ENCODE measurements at regions not wholly inside any gene's neighbourhood (a gene's known extent, or its start where the extent isn't known, plus 50 kb on each side); places are given as distances from the start of the nearest gene placed in this dataset.

- H3K56ac ChIP-seq (replicated peaks; ENCODE audit: insufficient read length, low read depth, low read length) = no peak overlapping the region
- CTCF ChIA-PET (ENCODE audit: partially characterized antibody) = no interaction called here
Observed at GRCh38 chr7:17205910-17206309, 92.5 kb upstream of the AHR start.

More at GRCh38 chr7:17205910-17206309, 92.5 kb upstream of the AHR start:
- Histone ChIP-seq H2BK15ac (ENCODE audit: low read length) (no peak overlapping the region), H3K9ac (replicated peaks in 1 of 4; ENCODE audit: extremely low read depth in 1 of 4, low read depth in 3 of 4, low read length in 3 of 4) (no peak overlapping the region), H3K27ac (ENCODE audit: low read depth, low read length) (no peak overlapping the region), H3K9me3 (ENCODE audit: insufficient read depth in 2 of 2, low read depth in 1 of 2, low read length in 1 of 2) (no peaks in the 10 kb centered on the region), H3K79me1 (ENCODE audit: low read depth, low read length) (no peaks in the 10 kb centered on the region), H3K4me2 (ENCODE audit: insufficient read depth in 1 of 2, low read depth in 2 of 2, low read length in 2 of 2) (no peak overlapping the region), H2BK12ac (ENCODE audit: low read depth, low read length) (no peak overlapping the region), H3K23me2 (ENCODE audit: low read depth, low read length) (no peaks in the 10 kb centered on the region; the same call in 1 of the 2 replicates), H2AK5ac (ENCODE audit: low read depth, low read length) (no peak overlapping the region), H4K91ac (replicated peaks; ENCODE audit: insufficient read length, low read length) (no peak overlapping the region), H3K79me2 (ENCODE audit: control insufficient read depth in 1 of 2, insufficient read depth in 2 of 2, low read length in 2 of 2) (no peaks in the 10 kb centered on the region), H2BK120ac (replicated peaks; ENCODE audit: low read depth, low read length) (no peak overlapping the region), H3K4me3 (ENCODE audit: extremely low read depth in 1 of 4, insufficient read depth in 2 of 4, low read depth in 3 of 4, low read length in 4 of 4) (no peak overlapping the region), H2BK5ac (ENCODE audit: low read depth, low read length) (no peak overlapping the region), H3K23ac (ENCODE audit: insufficient read length) (no peak overlapping the region), H3K4ac (replicated peaks; ENCODE audit: insufficient read length, low read depth, low read length) (no peak overlapping the region), H2BK20ac (ENCODE audit: low read length) (no peak overlapping the region), H3K36me3 (ENCODE audit: control insufficient read depth in 2 of 4, insufficient read depth in 4 of 4, low read length in 3 of 4) (no peaks in the 10 kb centered on the region), H3K18ac (ENCODE audit: extremely low read depth, low read length) (no peak overlapping the region), H4K20me1 (replicated peaks in 1 of 2; ENCODE audit: control insufficient read depth in 1 of 2, insufficient read depth in 2 of 2, low read length in 2 of 2) (no peaks in the 10 kb centered on the region), H3K14ac (ENCODE audit: insufficient read length) (no peak overlapping the region), H4K5ac (ENCODE audit: insufficient read length, low read depth, low read length) (no peak overlapping the region), H4K8ac (ENCODE audit: extremely low read depth, insufficient read depth, low read length) (no peak overlapping the region), H3K4me1 (replicated peaks in 1 of 4; ENCODE audit: control insufficient read depth in 3 of 4, insufficient read depth in 4 of 4, low read length in 3 of 4) (no peaks in the 10 kb centered on the region), H3K27me3 (replicated peaks in 1 of 4; ENCODE audit: control insufficient read depth in 3 of 4, extremely low read depth in 1 of 4, insufficient read depth in 3 of 4, low read length in 3 of 4) (no peaks in the 10 kb centered on the region), H2AFZ (ENCODE audit: low read length) (no peak overlapping the region)
- FAIRE-seq (no peak), DNase-seq (ENCODE audit: low read depth in 1 of 2, low spot score in 2 of 2) (no peak)
- POLR2A ChIA-PET (ENCODE audit: partially characterized antibody) = no interaction called here
- TF ChIP-seq GABPA (IDR thresholded peaks at IDR 0.05; ENCODE audit: borderline replicate concordance, insufficient read depth, low read length) (no peak), JUND (IDR thresholded peaks at IDR 0.05; ENCODE audit: low read length) (no peak), GTF2F1 (IDR thresholded peaks at IDR 0.05; ENCODE audit: borderline replicate concordance, low read depth, low read length) (no peak), TAF7 (optimal IDR thresholded peaks at IDR 0.05; ENCODE audit: borderline replicate concordance, low read depth, low read length) (no peak), ATF2 (IDR thresholded peaks at IDR 0.05; ENCODE audit: low read length) (no peak), EP300 (IDR thresholded peaks at IDR 0.05; ENCODE audit: borderline replicate concordance in 1 of 2, low read depth in 2 of 2, low read length in 2 of 2) (no peak), CHD1 (IDR thresholded peaks at IDR 0.05; ENCODE audit: low read depth, low read length) (no peak), HDAC6 (IDR thresholded peaks at IDR 0.05; ENCODE audit: low read depth, low read length) (no peak), POLR2AphosphoS5 (IDR thresholded peaks at IDR 0.05; ENCODE audit: low read depth, low read length) (no peak), SRF (IDR thresholded peaks at IDR 0.05; ENCODE audit: low read depth, low read length) (no peak), CBX8 (IDR thresholded peaks at IDR 0.05; ENCODE audit: borderline replicate concordance, low read depth, low read length) (no peak), SP2 (IDR thresholded peaks at IDR 0.05; ENCODE audit: low read length) (no peak), BCL11A (IDR thresholded peaks at IDR 0.05; ENCODE audit: low read depth in 2 of 2, low read length in 2 of 2) (no peak)
- WGBS, 2 experiments (ENCODE audit: extremely low coverage in 1 of 2, insufficient coverage in 1 of 2, insufficient read length in 1 of 2, insufficient replicate concordance in 2 of 2, low coverage in 1 of 2, low lambda C conversion rate in 2 of 2, missing lambda C conversion rate in 1 of 2) = 95% methylated on average over 3 of the region's 3 CpGs; no CpG with 5 or more reads in 1 of the 2 experiments
